Skeletal muscle cell (primary cell): ENCODE measurements at regions not wholly inside any gene's neighbourhood (a gene's known extent, or its start where the extent isn't known, plus 50 kb on each side); places are given as distances from the start of the nearest gene placed in this dataset.
"Not testable (repeated sequence)": the region's sequence is repeated elsewhere in the genome, so short reads cannot be mapped to it uniquely, and the experiment has no call there.

Source experiments
- DNase-seq: peaks from one replicate; pipeline ENCODE4 v3.0.0-alpha.2; 2010; ENCODE audit warnings: low read depth
- H3K4me3 ChIP-seq: 2 replicates; pipeline ENCODE4 v1.5.1; 2011; ENCODE audit warnings: low read depth, mild to moderate bottlenecking, control low read depth, low read length, moderate library complexity

DNA sequence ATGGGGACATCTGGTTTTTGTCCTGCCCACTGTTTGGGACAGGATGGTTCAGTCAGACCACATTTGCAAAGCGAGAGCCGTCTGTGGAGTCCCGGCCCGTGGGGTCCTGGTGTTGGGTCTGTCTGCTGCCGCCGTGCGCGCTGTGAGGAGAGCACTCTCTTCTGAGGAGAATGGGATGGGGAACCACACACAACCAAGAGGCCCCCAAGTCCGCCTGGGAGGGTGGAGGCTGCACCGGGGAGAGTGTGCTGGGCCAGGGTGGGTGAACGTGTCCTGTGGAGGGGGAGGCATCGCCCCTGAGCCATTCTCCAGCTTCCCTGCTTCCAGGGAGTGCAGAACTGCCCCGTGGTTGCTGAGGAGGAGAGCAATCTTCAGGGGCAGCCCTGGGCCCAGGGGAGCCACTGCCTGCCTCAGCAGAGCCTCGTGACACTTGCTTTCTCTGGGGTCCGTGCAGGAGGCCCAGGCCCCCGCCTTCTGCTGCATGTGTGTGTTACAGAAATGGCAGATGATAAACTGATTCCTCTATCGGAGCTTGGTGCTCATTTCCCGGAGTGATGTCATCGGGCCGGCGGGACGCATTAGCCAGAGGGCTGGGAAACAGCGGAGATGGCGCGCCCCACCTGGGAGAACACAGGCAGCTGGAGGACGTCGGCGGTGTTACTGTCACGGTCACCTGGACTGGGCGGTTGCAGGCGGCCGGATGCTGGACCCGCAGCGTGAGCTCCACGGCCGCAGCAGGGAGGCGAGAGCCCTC, 173.4 kb downstream of the LAT start:
- DNase-seq, H3K4me3 ChIP-seq: not testable (repeated sequence)

DNA sequence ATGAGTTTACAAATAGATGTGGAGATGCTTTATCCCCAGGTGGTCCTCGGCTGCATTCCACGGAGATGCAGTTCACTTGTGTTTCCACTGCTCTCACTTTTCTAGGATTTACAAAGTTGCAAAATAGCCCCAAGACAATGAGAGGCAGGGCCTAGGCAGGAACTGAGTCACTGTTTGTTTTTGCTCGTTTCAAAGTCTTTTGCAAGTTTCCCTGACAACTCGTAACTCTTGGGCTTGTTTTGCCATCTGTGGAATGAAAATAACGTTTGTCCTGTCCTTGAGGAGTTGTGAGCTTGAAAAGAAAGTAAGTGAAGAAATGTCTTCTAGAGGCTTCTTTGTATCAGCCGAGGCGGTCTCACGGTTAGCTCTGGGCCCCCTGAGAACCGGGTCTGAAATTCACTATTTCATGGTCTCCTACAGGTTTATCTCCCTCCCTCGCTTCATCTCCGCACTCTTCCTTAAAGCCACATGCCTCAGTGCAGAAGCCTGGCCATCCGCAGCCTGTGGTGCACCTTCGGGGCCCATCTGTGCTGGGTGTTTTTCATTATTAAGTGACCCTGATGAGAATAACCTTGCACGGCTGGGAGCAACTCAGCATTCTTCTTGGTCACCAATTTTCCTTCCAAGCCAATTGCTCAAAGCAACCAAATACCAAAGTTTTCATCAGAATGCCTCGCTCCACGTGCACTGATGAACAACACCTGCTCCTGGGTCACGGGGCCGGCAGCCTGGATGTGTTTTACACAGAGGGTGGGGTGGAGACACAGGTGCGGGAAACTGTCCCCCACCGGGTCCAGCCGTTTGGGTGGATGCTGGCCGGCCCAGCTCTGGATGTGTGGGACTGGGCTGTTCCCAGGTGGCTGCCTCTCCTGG, 172.4 kb downstream of the LAT start:
- not testable (repeated sequence) for H3K4me3 ChIP-seq
- peak; percentile 82 for DNase-seq

DNA sequence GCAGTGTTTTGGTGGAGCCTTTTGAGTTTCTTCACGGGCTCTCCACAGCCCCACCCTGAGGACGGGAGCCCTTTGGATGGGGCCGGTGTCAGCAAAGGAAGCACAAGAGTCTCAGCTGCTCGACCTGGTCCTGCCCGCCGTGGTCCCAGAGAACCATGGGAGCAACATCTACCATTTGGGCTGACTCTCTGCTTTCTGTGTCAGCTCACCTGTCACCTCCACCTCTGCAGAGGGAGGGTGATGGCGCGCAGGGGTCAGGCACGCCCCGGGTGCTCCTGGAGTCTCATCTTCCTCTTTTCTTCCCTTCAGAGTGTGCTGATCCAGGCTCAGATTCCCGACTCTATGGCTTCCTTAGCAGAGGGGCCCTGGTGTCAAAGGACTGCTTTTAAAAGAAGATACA, 171.7 kb downstream of the LAT start:
- DNase-seq, result no peak
- no peak overlapping the region for H3K4me3 ChIP-seq

DNA sequence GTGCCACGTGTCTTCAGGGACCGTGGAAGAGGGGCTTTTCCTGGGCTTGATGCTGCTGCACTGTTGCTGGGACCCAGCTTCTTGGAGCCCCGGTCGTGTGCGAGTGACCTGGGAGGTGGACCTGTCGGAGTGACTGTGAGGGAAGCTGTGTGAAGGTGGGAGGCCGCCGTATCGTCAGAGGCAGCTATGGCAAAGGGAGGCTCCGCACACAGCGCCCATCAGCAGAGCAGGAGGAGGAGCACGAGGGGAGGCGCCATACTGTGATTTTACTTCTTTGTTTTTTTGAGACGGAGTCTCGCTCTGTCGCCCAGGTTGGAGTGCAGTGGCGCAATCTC, 171.0 kb downstream of the LAT start:
- not testable (repeated sequence) for DNase-seq, H3K4me3 ChIP-seq

DNA sequence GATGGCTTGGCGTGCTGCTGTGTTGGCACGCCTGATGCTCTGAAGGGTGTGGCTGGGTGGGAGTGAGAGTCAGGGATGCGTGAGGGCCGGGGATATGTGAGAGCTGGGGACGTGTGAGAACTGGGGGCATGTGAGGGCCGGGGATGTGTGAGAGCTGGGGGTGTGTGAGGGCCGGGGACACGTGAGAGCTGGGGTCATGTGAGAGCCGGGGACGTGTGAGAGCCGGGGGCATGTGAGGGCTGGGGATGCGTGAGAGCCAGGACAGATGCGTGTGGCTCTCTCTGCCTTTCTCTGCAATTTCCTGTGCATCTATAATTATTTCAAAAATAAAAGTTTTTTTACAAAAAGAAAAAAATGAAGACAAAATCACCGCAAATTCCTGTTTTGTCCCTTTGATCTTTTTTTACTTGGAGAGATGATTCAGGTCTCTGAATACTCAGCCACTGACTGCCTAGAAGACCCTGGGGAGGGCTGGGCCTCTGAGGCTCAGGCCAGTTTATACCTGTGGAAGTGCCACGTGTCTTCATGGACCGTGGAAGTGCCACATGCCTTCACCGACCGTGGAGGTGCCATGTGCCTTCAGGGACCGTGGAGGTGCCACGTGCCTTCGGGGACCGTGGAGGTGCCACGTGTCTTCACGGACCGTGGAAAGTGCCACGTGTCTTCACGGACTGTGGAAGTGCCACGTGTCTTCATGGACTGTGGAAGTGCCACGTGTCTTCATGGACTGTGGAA, 170.4 kb downstream of the LAT start:
- DNase-seq, H3K4me3 ChIP-seq: not testable (repeated sequence)

DNA sequence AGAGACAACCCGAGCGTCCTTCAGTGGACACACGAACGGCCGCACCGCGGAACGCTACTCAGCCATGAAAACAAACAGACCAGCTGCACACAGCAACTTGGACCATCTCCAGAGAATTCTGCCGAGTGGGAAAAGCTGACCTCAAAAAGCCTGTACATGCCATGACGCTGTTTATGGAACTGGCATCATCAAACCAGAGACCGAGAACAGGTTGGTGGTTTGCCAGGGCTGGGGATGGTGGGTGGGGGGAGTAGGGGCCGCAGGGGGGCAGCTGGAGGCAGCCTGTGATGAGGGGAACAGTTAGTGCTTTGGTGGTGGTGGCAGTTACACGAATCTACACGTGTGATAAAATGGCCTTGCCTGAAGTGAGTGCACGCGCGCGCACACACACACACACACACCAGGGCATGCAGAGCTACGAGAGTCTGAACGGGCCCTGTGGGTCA, 169.8 kb downstream of the LAT start:
- DNase-seq, result no peak

DNA sequence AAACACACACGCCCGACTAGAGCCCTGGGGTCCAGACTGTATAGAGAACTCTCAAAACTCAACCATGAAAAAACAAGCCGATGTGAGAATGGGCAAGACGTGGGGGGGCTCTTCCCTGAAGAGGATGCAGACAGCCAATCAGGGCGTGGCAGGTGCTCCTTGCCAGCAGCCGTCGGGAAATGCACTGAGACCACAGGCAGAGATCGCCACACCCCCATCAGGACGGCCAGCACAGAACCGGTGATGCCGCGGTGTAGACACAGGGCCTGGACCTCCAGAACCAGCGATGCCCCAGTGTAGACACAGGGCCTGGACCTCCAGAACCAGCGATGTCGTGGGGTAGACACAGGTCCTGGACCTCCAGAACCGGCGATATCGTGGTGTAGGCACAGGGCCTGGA, 169.2 kb downstream of the LAT start:
- no peak overlapping the region for H3K4me3 ChIP-seq
- no peak for DNase-seq

More for the DNA sequence above, 169.8 kb downstream of the LAT start:
- no peak overlapping the region for H3K4me3 ChIP-seq

DNA sequence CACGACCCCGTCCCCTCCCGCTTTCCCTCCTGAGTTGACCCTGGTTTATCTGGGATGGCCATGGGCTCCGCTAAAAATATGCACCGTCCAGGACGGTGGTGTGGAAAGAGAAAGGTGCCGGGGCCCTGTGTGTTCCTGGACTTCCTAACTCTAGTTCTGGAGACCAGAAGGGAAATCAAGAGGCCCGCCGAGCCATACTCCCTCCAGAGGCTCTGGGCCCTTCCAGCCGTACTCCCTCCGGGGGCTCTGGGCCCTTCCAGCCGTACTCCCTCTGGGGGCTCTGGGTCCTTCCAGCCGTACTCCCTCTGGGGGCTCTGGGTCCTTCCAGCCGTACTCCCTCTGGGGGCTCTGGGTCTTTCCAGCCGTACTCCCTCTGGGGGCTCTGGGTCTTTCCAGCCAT, 168.5 kb downstream of the LAT start:
- not testable (repeated sequence) for DNase-seq, H3K4me3 ChIP-seq

DNA sequence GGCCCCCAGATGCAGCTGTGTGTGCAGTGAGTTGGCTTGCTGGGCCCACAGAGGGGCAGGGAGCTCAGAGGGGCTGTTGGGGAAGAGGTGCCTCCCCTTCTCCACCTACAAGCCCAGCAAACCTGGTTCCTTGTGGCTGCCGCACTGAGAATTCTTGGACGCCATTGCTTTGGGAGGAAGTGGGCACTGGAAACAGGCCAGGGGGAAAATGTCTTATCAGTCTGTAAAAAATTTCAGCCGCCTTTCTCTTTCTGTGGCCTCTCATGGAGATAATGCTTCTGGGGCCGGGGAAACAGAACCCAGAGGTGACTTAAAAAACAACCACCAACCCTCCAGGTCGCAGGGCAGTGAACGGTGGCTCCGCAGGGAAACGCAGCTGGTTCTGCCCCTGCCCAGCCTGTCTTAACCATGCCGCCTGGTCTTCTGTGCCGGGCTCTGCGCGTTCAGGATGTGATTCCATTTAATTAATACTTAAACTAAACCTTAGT, 167.7 kb downstream of the LAT start:
- not testable (repeated sequence) for DNase-seq, H3K4me3 ChIP-seq

DNA sequence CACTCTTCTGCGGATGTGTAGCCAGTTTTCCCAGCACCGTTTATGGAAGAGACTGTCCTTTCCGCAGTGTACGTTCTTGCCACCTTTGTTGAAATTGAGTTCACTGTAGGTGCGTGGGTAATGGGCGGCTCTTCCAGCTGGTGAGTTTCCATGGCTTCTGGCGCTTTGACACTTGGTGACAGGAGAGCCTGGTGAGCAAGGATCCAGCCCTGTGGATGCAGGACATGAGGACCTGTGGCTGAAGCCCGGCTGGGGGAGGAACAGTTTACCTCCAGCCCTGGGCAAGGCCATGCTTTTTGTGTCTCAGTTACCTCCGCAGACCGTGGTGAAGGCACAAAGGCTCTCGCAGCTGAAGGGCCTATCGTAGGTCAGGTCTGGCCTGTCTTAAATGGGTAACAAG, 166.5 kb downstream of the LAT start:
- DNase-seq, result no peak
- no peak overlapping the region for H3K4me3 ChIP-seq

DNA sequence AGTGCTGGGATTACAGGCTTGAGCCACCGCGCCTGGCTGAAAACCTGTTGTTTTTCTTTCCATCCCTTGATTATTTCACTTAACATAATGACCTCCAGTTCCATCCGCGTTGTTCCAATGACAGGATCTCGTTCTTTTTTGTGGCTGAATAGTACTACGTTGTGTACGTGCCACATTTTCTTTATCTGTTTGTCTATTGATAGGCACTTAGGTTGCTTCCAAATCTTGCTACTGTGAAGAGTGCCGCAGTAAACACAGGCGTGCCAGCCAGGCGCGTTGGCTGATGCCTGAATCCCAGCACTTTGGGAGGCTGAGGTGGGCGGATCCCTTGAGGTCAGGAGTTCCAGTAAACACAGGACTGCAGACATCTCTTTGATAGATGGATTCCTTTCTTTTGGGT, 165.1 kb downstream of the LAT start:
- H3K4me3 ChIP-seq, DNase-seq: not testable (repeated sequence)

DNA sequence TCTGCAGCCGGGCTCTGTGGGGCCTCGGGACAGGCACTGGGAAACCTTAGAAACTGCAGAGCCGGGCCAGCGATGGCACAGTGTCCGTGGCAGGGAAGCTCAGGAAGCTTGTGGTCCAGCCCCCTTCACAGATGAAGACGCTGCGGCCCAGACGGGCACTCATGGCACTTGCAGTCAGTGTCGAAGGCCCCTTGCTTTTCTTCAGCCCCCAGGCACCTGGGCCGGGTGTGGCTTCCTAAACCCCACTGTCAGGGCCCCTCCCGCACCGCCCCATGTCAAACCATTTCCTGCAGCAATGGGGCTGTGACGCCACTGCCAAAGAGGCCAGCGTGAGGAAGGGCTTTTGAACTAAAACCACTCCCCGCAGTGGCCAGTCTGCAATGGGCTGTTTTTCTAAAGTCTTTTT, 164.0 kb downstream of the LAT start:
- DNase-seq, result no peak
- no peak overlapping the region for H3K4me3 ChIP-seq

DNA sequence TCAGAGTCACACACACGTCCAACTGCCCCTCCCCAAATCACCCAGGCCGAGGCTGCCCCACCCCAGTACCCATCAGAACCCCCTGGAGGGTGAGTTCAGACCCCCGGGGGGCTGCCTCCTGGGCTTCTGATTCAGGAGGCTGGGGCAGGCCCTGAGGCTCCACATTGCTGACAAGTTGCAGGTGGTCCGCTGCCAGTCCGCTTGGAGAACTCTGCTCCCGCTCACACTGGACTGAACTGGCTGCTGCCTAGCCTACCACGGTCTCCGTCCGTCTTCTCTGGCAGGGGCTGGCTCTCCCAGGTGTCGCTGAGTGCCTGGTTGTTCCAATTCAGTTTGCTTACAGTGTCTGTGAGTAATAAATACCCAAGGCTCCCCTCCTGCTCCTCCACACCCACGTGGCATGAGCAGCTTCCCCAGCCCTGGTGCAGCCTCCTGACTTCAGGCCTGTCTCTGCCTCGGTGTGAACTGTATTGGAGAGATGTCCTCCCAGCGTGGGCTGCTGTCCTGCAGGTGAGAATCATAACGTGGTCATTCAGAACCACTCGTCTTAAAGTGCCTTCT, 163.4 kb downstream of the LAT start:
- no peak overlapping the region for H3K4me3 ChIP-seq
- no peak for DNase-seq

DNA sequence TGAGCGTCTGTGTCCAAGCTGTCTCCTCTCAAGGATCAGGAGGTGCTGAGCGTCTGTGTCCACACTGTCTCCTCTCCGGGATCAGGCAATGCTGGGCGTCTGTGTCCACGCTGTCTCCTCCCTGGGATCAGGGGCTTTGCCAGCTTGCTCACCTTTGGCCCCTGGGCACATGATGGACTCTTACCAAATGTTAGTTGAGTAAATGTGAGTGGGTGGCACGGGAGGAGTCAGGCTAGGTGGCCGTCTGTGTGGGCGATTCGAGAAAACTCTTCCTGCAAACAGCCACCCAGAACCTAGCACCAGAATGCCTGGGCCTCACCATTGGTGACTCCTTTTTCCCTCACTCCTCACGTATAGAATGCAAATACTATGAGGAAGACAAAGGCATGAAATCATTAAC, 162.9 kb downstream of the LAT start:
- not testable (repeated sequence) for H3K4me3 ChIP-seq, DNase-seq

DNA sequence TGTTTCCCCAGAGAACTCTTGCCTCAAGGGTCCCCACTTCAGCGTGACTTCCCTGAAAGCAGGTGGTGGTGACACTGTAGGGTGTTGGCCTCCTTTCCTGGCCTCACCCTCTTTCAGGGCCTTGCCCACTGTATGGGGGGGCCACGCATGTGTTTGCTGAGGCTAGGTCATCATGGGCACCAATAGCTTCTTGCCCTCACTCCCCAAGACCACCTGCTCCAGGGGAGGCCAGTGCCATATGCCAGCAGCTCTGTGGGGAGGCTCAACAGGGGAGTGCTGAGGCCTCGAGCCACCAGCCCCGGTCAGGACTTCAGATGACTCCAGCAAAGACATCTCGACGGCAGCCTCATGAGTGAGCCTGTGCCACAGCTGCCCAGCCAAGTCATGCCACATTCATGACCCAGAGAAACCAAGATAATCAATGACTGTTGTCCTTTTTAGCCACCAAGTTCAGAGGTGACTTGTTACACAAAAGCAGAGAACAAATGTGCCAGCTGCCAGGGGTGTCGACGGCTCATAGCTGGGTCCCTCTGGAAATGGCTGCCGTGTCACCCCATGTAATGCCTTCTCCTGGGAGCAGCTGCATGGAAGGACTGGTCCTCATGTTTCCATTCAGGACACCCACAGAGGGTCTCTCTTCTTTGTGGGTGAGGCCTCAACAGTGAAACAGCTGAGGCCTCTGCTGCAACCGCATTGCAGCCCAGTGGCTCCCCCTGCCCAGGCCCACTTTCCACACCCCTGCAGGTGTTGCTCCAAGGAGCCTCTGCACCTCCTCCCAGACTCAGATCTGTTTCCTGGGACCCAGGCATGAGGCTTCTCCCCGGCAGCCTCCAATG, 162.2 kb downstream of the LAT start:
- DNase-seq, H3K4me3 ChIP-seq: not testable (repeated sequence)

DNA sequence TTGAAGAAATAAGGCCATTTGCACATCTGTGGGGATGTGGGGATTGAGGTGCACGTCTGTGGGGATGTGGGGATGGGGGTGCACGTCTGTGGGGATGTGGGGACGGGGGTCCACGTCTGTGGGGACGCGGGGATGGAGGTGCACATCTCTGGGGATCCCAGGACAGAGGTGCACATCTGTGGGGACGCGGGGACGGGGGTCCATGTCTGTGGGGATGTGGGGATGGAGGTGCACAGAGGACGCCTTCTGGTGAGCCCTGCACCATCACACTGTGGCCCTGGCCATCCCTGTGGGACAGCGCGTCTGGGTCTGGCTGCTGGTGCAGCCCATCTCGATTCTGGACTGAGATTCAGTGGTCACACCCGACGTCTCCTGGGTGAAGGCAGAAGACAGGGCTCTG, 161.4 kb downstream of the LAT start:
- DNase-seq, result no peak
- no peak overlapping the region for H3K4me3 ChIP-seq

DNA sequence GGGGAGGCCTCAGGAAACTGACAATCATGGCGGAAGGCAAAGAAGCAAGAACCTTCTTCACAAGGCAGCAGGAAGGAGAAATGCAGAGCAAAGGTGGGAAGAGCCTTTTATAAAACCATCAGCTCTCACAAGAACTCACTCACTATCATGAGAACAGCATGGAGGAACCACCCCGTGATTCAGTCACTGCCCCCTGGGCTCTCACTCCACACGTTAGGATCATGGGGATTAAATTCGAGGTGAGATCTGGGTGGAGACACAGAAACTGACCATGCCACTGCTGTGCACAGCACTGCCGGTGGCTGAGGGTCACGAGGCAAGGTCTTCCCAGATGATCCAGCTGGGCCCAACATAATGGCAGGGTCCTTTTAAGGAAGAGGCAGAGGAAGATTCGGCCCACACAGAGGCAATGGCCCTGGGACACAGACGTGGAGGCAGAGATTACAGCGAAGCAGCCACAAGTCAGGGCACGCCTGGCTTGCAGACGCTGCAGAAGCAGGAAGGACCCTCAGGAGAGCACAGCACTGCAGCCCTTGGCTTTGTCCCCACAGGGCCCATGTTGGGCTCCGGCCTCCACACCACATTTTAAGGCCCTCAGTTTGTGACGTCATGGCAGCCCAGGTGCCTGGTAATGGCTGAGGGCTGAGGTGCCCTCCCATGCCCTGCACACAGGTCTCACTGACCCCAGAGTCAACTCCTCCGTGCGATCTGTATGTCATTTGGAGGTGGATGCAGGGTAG, 160.8 kb downstream of the LAT start:
- not testable (repeated sequence) for H3K4me3 ChIP-seq, DNase-seq

DNA sequence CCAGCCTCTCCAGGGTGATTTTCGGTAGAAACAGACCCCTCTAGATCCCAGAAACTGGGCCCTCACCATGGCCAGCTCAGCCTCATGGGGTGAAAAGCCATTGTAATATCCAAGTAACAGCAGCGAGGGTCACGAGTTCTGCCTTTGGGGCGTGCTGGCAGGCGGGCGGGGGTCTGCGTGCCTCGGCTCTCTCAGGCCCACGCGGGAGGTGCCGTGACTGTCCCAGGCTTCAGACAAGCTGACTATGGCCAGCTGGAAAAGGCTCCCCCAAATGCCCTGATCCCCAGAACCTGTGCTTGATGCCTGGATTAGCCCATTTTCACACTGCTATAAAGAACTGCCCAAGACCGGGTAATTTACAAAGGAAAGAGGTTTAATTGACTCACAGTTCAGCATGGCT, 160.2 kb downstream of the LAT start:
- not testable (repeated sequence) for DNase-seq, H3K4me3 ChIP-seq
